Heart left ventricle (tissue), 16 donors: ENCODE measurements at regions not wholly inside any gene's neighbourhood (a gene's known extent, or its start where the extent isn't known, plus 50 kb on each side); places are given as distances from the start of the nearest gene placed in this dataset.

Experiments
- ATAC-seq, 4 donors: fragments of 200-7000 bp; cut with Tn5 transposase; one replicate each; pipeline ENCODE4 v1.9.1; 2020 to 2022; ENCODE audit warnings: moderate library complexity in 4 of 4, mild to moderate bottlenecking in 3 of 4, moderate number of reproducible peaks in 1 of 4
- DNase-seq, 5 donors: peaks; one replicate each; pipeline ENCODE4 v3.0.0-alpha.2; 2020
- H3K27ac ChIP-seq, 12 donors: fragments of 200-600 bp; sonication (generic) in 4 of 12; one replicate each; pipeline versions ENCODE4 v1.5.0 to v1.8.0; 2016 to 2022; ENCODE audit warnings: mild to moderate bottlenecking in 2 of 12
- H3K27me3 ChIP-seq, 9 donors: fragments of 200-600 bp; sonication (generic) in 2 of 9; one replicate each; pipeline versions ENCODE4 v1.5.1 to v1.8.0; 2016 to 2022; ENCODE audit warnings: mild to moderate bottlenecking in 3 of 9
- H3K36me3 ChIP-seq, 9 donors: fragments of 200-600 bp; sonication (generic) in 2 of 9; one replicate each; pipeline versions ENCODE4 v1.5.0 to v1.8.0; 2018 to 2022; ENCODE audit warnings: mild to moderate bottlenecking in 2 of 9
- H3K4me1 ChIP-seq, 12 donors: fragments of 200-600 bp; sonication (generic) in 4 of 12; one replicate each; pipeline versions ENCODE4 v1.5.0 to v1.8.0; 2016 to 2022; ENCODE audit warnings: mild to moderate bottlenecking in 3 of 12
- H3K4me3 ChIP-seq, 12 donors: fragments of 200-600 bp; sonication (generic) in 4 of 12; one replicate each; pipeline versions ENCODE4 v1.5.0 to v1.8.0; 2017 to 2022; ENCODE audit warnings: mild to moderate bottlenecking in 9 of 12, moderate library complexity in 4 of 12
- H3K9me3 ChIP-seq, 12 donors: fragments of 200-600 bp; sonication (generic) in 4 of 12; one replicate each; pipeline versions ENCODE4 v1.5.0 to v1.8.0; 2016 to 2022; ENCODE audit warnings: mild to moderate bottlenecking in 1 of 12
- POLR2A ChIP-seq, 2 donors: fragments of 450-650 bp; IDR thresholded peaks; one replicate each; pipeline ENCODE4 v1.6.1; 2017; ENCODE audit warnings: antibody characterized with exemption in 2 of 2, mild to moderate bottlenecking in 2 of 2, moderate library complexity in 2 of 2
- WGBS, 4 donors: extraction: QIAGEN DNeasy Blood & Tissue Kit in 2 of 4; methylation state at CpG; one replicate each; pipeline versions ENCODE4 v1.1.5 to v1.1.7; 2013 to 2018; 5-methylcytosine and 5-hydroxymethylcytosine counted together
- intact Hi-C, 10 donors: fragments of 100-400 bp; cut with DNase I; formaldehyde crosslinking; loops; one replicate each; pipeline versions ENCODE4 v1.11.1 to v1.14.2; 2022
- TF ChIP-seq, protein P1 (sequence below), 12 donors: fragments of 200-600 bp; sonication (generic) in 4 of 12; IDR thresholded peaks; one replicate each; pipeline versions ENCODE4 v1.5.0 to v1.8.0; 2018 to 2022; ENCODE audit warnings: antibody characterized with exemption in 12 of 12, mild to moderate bottlenecking in 5 of 12
- donor health status: ischemic (EF 13 %, LVEDD 7.1; RV severe dilation, severe dysfunction).
- donor health status: healthy with polysubstance abuse.
- donor health status: DM: no; HTN: yes; CAD: no.
- donor health status: DM: no; HTN: no; CAD: no.
- donor health status: ischemic (EF 25% LVEDD 6.9; RV normal size, moderate dysfunction).
- donor health status: ischemic (EF 25% LVEDD 5.7; RV mildly dilated, moderate dysfunction).
- donor health status: healthy.
- donor health status: DM: yes; HTN: yes; CAD: no.
- donor health status: ischemic (EF 35%, LVEDD 5.7; RV mildly dilated, moderate dysfunction).
- donor health status: nonischemic (EF 11% LVEDD 7.7; RV severe dilation, severe dysfunction).
- donor health status: DM: yes; HTN: yes; CAD: no.
- donor health status: PGD.
- donor health status: ischemic (EF 29% LVEDD 5.4; RV normal size, mild dysfunction).
- donor health status: nonischemic (EF 23%, LVEDD 6.1; RV moderate dilation, normal function).

DNA sequence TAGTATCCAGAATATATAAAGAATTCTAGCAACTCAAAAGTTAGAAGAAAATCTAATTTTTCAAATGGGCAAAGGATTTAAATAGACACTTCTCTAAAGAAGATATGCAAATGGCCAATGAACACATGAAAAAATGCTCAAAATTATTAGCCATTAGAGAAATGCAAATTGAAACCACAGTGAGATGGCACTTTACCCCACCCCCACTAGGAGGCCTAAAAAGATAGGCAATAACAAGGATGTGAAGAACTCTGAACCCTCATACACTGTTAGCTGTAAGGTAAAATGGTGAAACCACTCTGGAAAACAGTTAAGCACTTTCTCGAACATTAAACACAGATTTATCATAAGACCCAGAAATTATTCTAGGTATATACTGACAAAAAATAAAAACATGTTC is 71.4 kb upstream of the IRX6 start:
- no peak for DNase-seq
- Histone ChIP-seq H3K27me3 (no peaks in the 10 kb centered on the region), H3K27ac (no peak overlapping the region), H3K36me3 (no peaks in the 10 kb centered on the region), H3K9me3 (peaks cover 0 to 11% (median 0%) of the 10 kb centered on the region in 12 donors), H3K4me1 (no peaks in the 10 kb centered on the region), H3K4me3 (no peak overlapping the region)
- TF ChIP-seq POLR2A (IDR thresholded peaks at IDR 0.05), result no peak
- TF ChIP-seq, protein P1, sequence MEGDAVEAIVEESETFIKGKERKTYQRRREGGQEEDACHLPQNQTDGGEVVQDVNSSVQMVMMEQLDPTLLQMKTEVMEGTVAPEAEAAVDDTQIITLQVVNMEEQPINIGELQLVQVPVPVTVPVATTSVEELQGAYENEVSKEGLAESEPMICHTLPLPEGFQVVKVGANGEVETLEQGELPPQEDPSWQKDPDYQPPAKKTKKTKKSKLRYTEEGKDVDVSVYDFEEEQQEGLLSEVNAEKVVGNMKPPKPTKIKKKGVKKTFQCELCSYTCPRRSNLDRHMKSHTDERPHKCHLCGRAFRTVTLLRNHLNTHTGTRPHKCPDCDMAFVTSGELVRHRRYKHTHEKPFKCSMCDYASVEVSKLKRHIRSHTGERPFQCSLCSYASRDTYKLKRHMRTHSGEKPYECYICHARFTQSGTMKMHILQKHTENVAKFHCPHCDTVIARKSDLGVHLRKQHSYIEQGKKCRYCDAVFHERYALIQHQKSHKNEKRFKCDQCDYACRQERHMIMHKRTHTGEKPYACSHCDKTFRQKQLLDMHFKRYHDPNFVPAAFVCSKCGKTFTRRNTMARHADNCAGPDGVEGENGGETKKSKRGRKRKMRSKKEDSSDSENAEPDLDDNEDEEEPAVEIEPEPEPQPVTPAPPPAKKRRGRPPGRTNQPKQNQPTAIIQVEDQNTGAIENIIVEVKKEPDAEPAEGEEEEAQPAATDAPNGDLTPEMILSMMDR (IDR thresholded peaks at IDR 0.05), result no peak
- intact Hi-C loops, result loop anchor here in 1 of 10 donors (10.0 kb wide), 1 partner anchor 1698 kb away; no protein-coding TSS in a partner anchor
- 91 to 94% (median 92%) methylated on average over 1 of the region's 1 CpG for WGBS, 4 donors
- no peak for ATAC-seq

DNA sequence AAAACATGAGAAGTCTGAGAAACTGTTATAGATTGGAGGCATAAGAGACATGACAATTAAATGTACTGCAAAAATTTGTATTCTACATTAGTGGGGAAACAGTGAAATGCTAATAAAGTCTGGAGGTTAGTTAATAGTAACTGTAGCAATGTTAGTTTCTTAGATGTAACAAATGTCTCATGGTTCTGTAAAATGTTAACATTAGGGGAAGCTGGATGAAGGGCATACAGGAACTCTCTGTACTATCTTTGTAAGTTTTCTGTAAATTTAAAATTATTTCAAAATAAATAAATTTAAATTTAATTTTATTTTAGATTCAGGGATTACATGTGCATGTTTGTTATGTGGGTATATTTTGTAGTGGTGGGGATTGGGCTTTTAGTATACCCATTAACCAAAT is 70.0 kb upstream of the IRX6 start:
- H3K4me3 ChIP-seq, result no peak overlapping the region
- DNase-seq (no peak), ATAC-seq (no peak)
- no peaks in the 10 kb centered on the region for H3K4me1 ChIP-seq
- H3K27me3 ChIP-seq, result no peaks in the 10 kb centered on the region
- peaks cover 0 to 11% (median 0%) of the 10 kb centered on the region in 12 donors for H3K9me3 ChIP-seq
- intact Hi-C loops, result loop anchor here in 1 of 10 donors (10.0 kb wide), 1 partner anchor 1699 kb away; no protein-coding TSS in a partner anchor
- TF ChIP-seq, protein P1 (IDR thresholded peaks at IDR 0.05), result no peak
- no peak for TF ChIP-seq POLR2A (IDR thresholded peaks at IDR 0.05)
- H3K36me3 ChIP-seq, result no peaks in the 10 kb centered on the region
- H3K27ac ChIP-seq, result no peak overlapping the region

DNA sequence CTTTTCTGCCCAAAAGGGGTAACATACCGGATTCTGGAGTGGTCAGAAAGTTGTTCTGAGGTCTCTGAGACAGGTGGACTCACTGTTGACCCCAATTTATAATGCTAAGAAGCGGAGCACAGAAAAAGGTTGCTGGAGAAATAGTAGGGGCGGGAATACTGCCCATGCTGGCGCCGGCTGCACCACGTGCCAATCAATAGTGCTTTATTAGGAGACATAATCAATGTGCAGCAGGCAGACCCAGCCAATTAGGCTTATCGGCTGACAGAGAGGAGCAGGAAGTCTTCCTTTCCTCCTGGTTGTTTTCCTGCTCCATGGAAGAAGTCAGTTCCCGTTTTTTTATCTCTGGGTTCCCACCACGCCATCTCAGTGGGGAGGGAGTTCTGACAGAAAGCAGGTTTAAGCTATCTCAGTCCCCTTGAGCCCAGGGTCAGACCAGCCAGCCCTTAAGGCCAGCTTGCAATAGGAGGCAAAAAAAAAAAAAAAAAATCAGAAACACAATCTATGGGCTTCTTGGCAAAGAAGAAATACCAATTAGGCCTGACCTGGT is 68.2 kb upstream of the IRX6 start:
- DNase-seq (no peak), ATAC-seq (no peak)
- Histone ChIP-seq H3K27me3 (no peaks in the 10 kb centered on the region), H3K4me1 (no peaks in the 10 kb centered on the region), H3K4me3 (no peak overlapping the region), H3K36me3 (no peaks in the 10 kb centered on the region), H3K9me3 (peaks cover 0 to 11% (median 0%) of the 10 kb centered on the region in 12 donors), H3K27ac (no peak overlapping the region)
- TF ChIP-seq, protein P1 (IDR thresholded peaks at IDR 0.05), result no peak
- no peak for TF ChIP-seq POLR2A (IDR thresholded peaks at IDR 0.05)
- intact Hi-C loops, result loop anchor here in 1 of 10 donors (10.0 kb wide), 1 partner anchor 1701 kb away; no protein-coding TSS in a partner anchor
- WGBS, 4 donors, result 42 to 54% (median 48%) methylated on average over 9 of the region's 9 CpGs

DNA sequence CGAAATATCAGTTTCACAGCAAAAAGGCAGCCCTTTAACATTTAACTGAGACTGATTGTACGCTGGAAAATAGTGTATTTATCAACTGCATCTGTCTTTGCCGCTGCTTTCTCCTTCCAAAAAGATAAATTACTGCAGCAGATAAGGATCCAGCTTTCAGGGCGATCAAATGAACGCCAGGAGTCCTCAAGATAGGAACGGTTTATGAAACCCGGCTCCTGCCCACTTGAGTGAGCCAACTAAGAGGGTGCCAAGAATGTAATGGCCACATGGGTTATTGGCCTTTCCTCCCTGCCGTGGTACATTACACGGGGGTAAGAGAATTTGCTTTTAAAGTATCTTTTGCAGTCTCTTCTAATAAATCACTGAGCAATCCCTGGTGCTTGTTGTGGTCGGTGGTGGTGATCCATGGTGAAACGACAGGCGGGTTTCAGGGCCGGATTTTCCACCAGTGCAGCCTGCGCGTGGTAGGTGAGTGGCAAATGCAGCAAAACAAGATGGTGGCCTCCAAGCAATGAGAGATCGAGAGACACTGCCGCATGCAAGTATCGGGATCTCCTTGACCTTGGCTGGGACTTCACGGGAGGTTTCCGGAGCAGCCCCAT is 67.5 kb upstream of the IRX6 start:
- intact Hi-C loops, result loop anchor here in 1 of 10 donors (10.0 kb wide), 1 partner anchor 1702 kb away; no protein-coding TSS in a partner anchor
- DNase-seq (no peak), ATAC-seq (no peak)
- WGBS, 4 donors, result 72 to 74% (median 73%) methylated on average over 20 of the region's 20 CpGs
- Histone ChIP-seq H3K27ac (no peak overlapping the region), H3K27me3 (no peaks in the 10 kb centered on the region), H3K4me1 (no peaks in the 10 kb centered on the region), H3K9me3 (peaks cover 0 to 11% (median 0%) of the 10 kb centered on the region in 12 donors), H3K36me3 (no peaks in the 10 kb centered on the region), H3K4me3 (no peak overlapping the region)
- TF ChIP-seq, protein P1 (IDR thresholded peaks at IDR 0.05), result no peak
- TF ChIP-seq POLR2A (IDR thresholded peaks at IDR 0.05), result no peak
